ENCODE measurements at regions not wholly inside any gene's neighbourhood (a gene's known extent, or its start where the extent isn't known, plus 50 kb on each side); places are given as distances from the start of the nearest gene placed in this dataset.

DNA sequence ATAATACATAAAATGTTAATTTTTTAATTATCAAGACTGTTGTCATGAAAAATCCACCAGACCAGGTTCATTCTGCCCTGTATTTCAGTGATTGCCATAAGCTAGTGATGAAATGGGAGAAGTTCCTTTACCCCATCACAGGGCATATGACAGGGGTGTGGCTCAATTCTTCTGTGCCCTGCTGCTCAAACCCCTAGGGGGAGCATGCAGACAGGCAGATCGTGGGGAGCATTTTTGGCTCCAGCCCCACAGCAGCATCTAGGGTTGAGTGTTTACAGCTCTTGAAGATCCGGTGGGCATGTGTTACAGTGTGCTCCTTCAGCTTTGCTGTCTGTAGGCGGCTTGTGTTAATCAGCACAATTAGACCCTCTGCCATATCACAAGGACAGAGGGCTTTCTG, 700.7 kb downstream of the PCDH18 start:
- no peaks in the 10 kb centered on the region for H3K9me2 ChIP-seq (replicated peaks; ENCODE audit: control insufficient read depth, low read length)
- H3F3A ChIP-seq (ENCODE audit: control insufficient read depth, insufficient read depth), result no peaks in the 10 kb centered on the region

GRCh38 chr4:136829280-136829679, 703.0 kb downstream of the PCDH18 start:
- H3K9me3 ChIP-seq (ENCODE audit: control insufficient read depth, insufficient read depth, low read length), result no peaks in the 10 kb centered on the region
- no peaks in the 10 kb centered on the region for H3K4me1 ChIP-seq (ENCODE audit: control insufficient read depth, low read length)
- no peaks in the 10 kb centered on the region for H3F3A ChIP-seq (ENCODE audit: control insufficient read depth, insufficient read depth)
- H3K79me2 ChIP-seq (ENCODE audit: control insufficient read depth, low read length), result no peaks in the 10 kb centered on the region
- H3K27me3 ChIP-seq (ENCODE audit: control insufficient read depth, low read length), result no peaks in the 10 kb centered on the region
- no peaks in the 10 kb centered on the region for H4K20me1 ChIP-seq (ENCODE audit: control insufficient read depth, insufficient read depth, low read depth, low read length)
- no peak overlapping the region for H3K27ac ChIP-seq (ENCODE audit: low read depth, low read length)
- H3K4me3 ChIP-seq (ENCODE audit: low read length), result no peak overlapping the region
- no peak overlapping the region for H3K4me2 ChIP-seq (ENCODE audit: low read length)
- TF ChIP-seq, protein P1, sequence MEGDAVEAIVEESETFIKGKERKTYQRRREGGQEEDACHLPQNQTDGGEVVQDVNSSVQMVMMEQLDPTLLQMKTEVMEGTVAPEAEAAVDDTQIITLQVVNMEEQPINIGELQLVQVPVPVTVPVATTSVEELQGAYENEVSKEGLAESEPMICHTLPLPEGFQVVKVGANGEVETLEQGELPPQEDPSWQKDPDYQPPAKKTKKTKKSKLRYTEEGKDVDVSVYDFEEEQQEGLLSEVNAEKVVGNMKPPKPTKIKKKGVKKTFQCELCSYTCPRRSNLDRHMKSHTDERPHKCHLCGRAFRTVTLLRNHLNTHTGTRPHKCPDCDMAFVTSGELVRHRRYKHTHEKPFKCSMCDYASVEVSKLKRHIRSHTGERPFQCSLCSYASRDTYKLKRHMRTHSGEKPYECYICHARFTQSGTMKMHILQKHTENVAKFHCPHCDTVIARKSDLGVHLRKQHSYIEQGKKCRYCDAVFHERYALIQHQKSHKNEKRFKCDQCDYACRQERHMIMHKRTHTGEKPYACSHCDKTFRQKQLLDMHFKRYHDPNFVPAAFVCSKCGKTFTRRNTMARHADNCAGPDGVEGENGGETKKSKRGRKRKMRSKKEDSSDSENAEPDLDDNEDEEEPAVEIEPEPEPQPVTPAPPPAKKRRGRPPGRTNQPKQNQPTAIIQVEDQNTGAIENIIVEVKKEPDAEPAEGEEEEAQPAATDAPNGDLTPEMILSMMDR (IDR thresholded peaks at IDR 0.05; ENCODE audit: low read depth, low read length, poor library complexity, severe bottlenecking), result no peak
- no peak for TF ChIP-seq EZH2phosphoT487 (IDR thresholded peaks at IDR 0.05; ENCODE audit: borderline replicate concordance, low read length)
- no peaks in the 10 kb centered on the region for H3K9me2 ChIP-seq (replicated peaks; ENCODE audit: control insufficient read depth, low read length)
- H3K36me3 ChIP-seq (ENCODE audit: control insufficient read depth, low read length), result no peaks in the 10 kb centered on the region

More for the DNA sequence above, 700.7 kb downstream of the PCDH18 start:
- Histone ChIP-seq H3K9me3 (ENCODE audit: control insufficient read depth, insufficient read depth, low read length) (no peaks in the 10 kb centered on the region), H3K27me3 (ENCODE audit: control insufficient read depth, low read length) (no peaks in the 10 kb centered on the region), H3K4me3 (ENCODE audit: low read length) (no peak overlapping the region), H3K79me2 (ENCODE audit: control insufficient read depth, low read length) (no peaks in the 10 kb centered on the region), H3K27ac (ENCODE audit: low read depth, low read length) (no peak overlapping the region), H4K20me1 (ENCODE audit: control insufficient read depth, insufficient read depth, low read depth, low read length) (no peaks in the 10 kb centered on the region), H3K36me3 (ENCODE audit: control insufficient read depth, low read length) (no peaks in the 10 kb centered on the region), H3K4me2 (ENCODE audit: low read length) (no peak overlapping the region), H3K4me1 (ENCODE audit: control insufficient read depth, low read length) (no peaks in the 10 kb centered on the region)
- TF ChIP-seq, protein P1 (IDR thresholded peaks at IDR 0.05; ENCODE audit: low read depth, low read length, poor library complexity, severe bottlenecking), result no peak
- no peak for TF ChIP-seq EZH2phosphoT487 (IDR thresholded peaks at IDR 0.05; ENCODE audit: borderline replicate concordance, low read length)

DNA sequence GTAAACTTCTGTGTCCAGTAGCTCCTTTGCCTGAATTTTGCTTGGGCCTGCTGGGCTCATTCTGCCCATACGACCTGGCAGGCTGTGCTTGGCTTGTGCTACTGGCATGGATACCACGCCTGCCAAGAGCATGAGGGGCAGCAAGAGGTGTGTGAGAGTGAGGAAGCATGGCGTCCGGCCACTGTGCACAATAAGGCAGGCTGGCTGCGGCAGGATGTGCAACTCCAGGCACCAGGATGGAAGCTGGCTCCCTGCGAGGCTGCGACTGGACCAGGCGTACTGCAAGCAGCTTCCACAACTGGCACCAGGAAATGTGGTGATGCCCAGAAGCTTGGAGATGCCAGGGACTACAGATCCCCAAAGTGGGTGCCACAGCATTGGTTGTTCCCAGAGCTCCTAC, 709.3 kb downstream of the PCDH18 start:
- Histone ChIP-seq H3K79me2 (ENCODE audit: control insufficient read depth, low read length) (no peaks in the 10 kb centered on the region), H3K27me3 (ENCODE audit: control insufficient read depth, low read length) (no peaks in the 10 kb centered on the region), H3F3A (ENCODE audit: control insufficient read depth, insufficient read depth) (no peaks in the 10 kb centered on the region), H4K20me1 (ENCODE audit: control insufficient read depth, insufficient read depth, low read depth, low read length) (no peaks in the 10 kb centered on the region), H3K27ac (ENCODE audit: low read depth, low read length) (no peak overlapping the region), H3K4me1 (ENCODE audit: control insufficient read depth, low read length) (no peaks in the 10 kb centered on the region), H3K4me3 (ENCODE audit: low read length) (no peak overlapping the region), H3K4me2 (ENCODE audit: low read length) (no peak overlapping the region), H3K9me2 (replicated peaks; ENCODE audit: control insufficient read depth, low read length) (no peaks in the 10 kb centered on the region), H3K9me3 (ENCODE audit: control insufficient read depth, insufficient read depth, low read length) (no peaks in the 10 kb centered on the region), H3K36me3 (ENCODE audit: control insufficient read depth, low read length) (no peaks in the 10 kb centered on the region)
- TF ChIP-seq, protein P1 (IDR thresholded peaks at IDR 0.05; ENCODE audit: low read depth, low read length, poor library complexity, severe bottlenecking), result no peak
- TF ChIP-seq EZH2phosphoT487 (IDR thresholded peaks at IDR 0.05; ENCODE audit: borderline replicate concordance, low read length), result no peak
